Central memory CD8-positive, alpha-beta T cell (primary cell): ENCODE measurements at regions not wholly inside any gene's neighbourhood (a gene's known extent, or its start where the extent isn't known, plus 50 kb on each side); places are given as distances from the start of the nearest gene placed in this dataset.
A peak's percentile ranks its signal among the peaks of the same experiment; 100 is the strongest.

Experiments used
- ATAC-seq: fragments of 150-1000 bp; cut with Tn5 transposase; replicated peaks from 2 replicates; pipeline ENCODE4 v1.10.0; 2022; ENCODE audit warnings: mild to moderate bottlenecking, moderate FRiP score, moderate number of reproducible peaks; ENCODE audit not compliant: poor library complexity, severe bottlenecking; ENCODE audit errors: extremely low read depth
- DNase-seq, 2 donors: peaks; one replicate each; pipeline ENCODE4 v3.0.0; 2021; ENCODE audit warnings: low spot score in 2 of 2
- H3K27ac Mint-ChIP-seq: one replicate; pipeline ENCODE4 v1.8.0; 2022; ENCODE audit warnings: low read depth, mild to moderate bottlenecking, moderate library complexity, mixed read lengths
- H3K27me3 Mint-ChIP-seq: one replicate; pipeline ENCODE4 v1.8.0; 2022; ENCODE audit warnings: mixed read lengths
- H3K36me3 Mint-ChIP-seq: one replicate; pipeline ENCODE4 v1.8.0; 2022; ENCODE audit warnings: mild to moderate bottlenecking, moderate library complexity, mixed read lengths; ENCODE audit not compliant: insufficient read depth
- H3K4me1 Mint-ChIP-seq: one replicate; pipeline ENCODE4 v1.8.0; 2022; ENCODE audit warnings: mixed read lengths
- H3K4me3 Mint-ChIP-seq: one replicate; pipeline ENCODE4 v1.8.0; 2022; ENCODE audit warnings: mild to moderate bottlenecking, moderate library complexity, mixed read lengths
- H3K9me3 Mint-ChIP-seq: one replicate; pipeline ENCODE4 v1.8.0; 2022; ENCODE audit warnings: mixed read lengths

DNA sequence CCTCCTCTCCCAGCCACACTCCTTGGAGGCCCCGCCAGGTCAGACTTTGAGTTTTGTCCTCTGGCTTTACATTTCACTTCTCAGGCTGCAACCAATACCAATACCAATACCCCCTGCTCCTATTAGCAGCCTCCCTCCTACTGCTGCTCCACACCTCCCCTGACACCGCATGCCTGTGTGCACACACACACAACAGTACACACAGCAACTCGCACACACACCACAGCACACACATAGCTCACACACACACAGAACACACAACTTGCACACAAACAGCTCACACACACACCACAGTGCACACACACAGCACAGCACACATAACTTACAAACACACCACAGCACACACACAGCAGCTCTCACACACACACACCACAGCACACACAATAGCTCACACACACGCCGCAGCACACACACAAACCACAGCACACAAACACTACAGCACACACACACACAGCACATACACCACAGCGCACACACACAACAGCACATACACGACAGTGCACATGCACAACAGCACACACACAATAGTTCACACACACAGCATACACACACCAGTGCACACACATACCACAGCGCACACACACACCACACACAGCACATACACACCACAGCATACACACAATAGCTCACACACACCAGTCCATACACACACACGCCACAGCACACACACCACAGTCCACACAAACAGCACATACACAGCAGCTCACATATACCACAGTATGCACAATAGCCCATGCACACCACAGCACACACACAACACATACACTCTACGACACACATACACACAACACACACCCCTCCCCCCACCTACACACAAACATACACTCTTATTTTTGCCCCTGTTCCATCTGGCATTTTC is 204.7 kb downstream of the UACA start:
- DNase-seq, result no peak
- Mint-ChIP-seq H3K27ac (no peak overlapping the region), H3K9me3 (no peaks in the 10 kb centered on the region), H3K4me1 (peaks cover 10% of the 10 kb centered on the region), H3K36me3 (no peaks in the 10 kb centered on the region), H3K27me3 (no peaks in the 10 kb centered on the region), H3K4me3 (no peak overlapping the region)
- ATAC-seq, result no peak

- Mint-ChIP-seq H3K4me1 (peaks cover 10% of the 10 kb centered on the region), H3K4me3 (no peak overlapping the region)
- no peak for ATAC-seq
Observed at GRCh38 chr15:70557521-70558258, 205.7 kb downstream of the UACA start.

DNA sequence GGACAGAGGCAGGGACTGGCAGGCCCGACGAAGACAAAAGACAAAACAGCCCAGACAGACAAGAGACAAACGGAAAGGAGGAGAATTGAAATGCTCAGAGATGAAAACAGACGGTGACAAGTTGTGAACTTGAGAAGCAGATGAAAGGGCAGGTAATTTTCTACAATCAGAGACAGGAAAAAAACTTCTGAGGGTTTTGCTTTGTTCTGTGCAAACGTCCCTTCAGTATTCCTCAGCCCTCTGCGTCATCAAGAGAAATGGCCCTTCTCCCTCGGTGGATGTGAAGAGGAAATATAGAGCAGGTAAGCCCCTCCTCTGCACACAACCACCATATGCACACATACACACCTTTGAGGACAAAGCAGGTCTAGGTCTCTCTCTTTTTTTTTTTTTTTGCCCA is 206.6 kb downstream of the UACA start:
- ATAC-seq, result no peak

More at GRCh38 chr15:70557521-70558258, 205.7 kb downstream of the UACA start:
- no peaks in the 10 kb centered on the region for H3K9me3 Mint-ChIP-seq
- no peaks in the 10 kb centered on the region for H3K27me3 Mint-ChIP-seq
- no peak overlapping the region for H3K27ac Mint-ChIP-seq
- no peaks in the 10 kb centered on the region for H3K36me3 Mint-ChIP-seq
- no peak for DNase-seq

DNA sequence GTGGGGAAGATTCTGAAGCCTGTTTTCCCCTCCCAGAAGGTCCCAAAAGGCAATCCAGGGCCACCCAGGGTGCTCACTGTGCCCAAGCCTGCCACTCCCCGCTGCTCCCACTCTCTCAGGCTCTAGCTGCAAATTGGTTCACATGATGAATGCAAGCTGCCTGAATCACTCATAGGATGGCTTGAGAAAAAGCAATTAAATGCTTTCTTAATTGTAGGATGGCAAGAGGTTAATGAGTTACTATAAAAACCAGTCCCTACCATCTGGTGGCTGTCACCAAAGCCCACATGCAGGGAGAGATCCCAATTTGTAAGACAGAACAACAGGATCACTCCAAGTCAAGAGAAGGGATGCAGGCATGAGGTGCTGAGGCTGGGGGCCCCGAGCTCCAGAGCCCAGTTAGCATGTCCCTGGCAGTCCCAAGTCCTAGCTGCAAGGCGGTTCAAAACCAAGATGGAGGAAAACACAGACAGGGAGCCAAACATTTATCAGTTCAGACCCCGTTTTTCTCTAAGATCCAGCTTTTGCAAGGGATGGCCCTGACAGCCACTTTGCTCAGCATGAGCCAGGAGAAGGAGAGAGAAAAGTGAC is 207.1 kb downstream of the UACA start:
- DNase-seq, result no peak
- no peaks in the 10 kb centered on the region for H3K36me3 Mint-ChIP-seq
- no peak for ATAC-seq
- H3K9me3 Mint-ChIP-seq, result no peaks in the 10 kb centered on the region
- no peaks in the 10 kb centered on the region for H3K27me3 Mint-ChIP-seq
- H3K4me3 Mint-ChIP-seq, result no peak overlapping the region
- no peak overlapping the region for H3K27ac Mint-ChIP-seq
- peaks cover under 1% of the 10 kb centered on the region for H3K4me1 Mint-ChIP-seq

More for the DNA sequence above, 206.6 kb downstream of the UACA start:
- Mint-ChIP-seq H3K27me3 (no peaks in the 10 kb centered on the region), H3K4me1 (peaks cover 6% of the 10 kb centered on the region), H3K9me3 (no peaks in the 10 kb centered on the region), H3K4me3 (no peak overlapping the region), H3K27ac (no peak overlapping the region), H3K36me3 (no peaks in the 10 kb centered on the region)
- DNase-seq, result no peak

- DNase-seq (no peak), ATAC-seq (no peak)
- Mint-ChIP-seq H3K27me3 (no peaks in the 10 kb centered on the region), H3K4me1 (no peaks in the 10 kb centered on the region), H3K36me3 (no peaks in the 10 kb centered on the region), H3K4me3 (no peak overlapping the region), H3K9me3 (no peaks in the 10 kb centered on the region), H3K27ac (no peak overlapping the region)
Observed at GRCh38 chr15:70555713-70556112, 207.6 kb downstream of the UACA start.

GRCh38 chr15:70547846-70548487 is 215.4 kb downstream of the UACA start:
- no peaks in the 10 kb centered on the region for H3K27me3 Mint-ChIP-seq
- ATAC-seq, result no peak
- no peaks in the 10 kb centered on the region for H3K9me3 Mint-ChIP-seq
- H3K4me3 Mint-ChIP-seq, result no peak overlapping the region
- DNase-seq, result no peak
- no peak overlapping the region for H3K27ac Mint-ChIP-seq
- H3K36me3 Mint-ChIP-seq, result no peaks in the 10 kb centered on the region
- peaks cover 7% of the 10 kb centered on the region for H3K4me1 Mint-ChIP-seq

DNA sequence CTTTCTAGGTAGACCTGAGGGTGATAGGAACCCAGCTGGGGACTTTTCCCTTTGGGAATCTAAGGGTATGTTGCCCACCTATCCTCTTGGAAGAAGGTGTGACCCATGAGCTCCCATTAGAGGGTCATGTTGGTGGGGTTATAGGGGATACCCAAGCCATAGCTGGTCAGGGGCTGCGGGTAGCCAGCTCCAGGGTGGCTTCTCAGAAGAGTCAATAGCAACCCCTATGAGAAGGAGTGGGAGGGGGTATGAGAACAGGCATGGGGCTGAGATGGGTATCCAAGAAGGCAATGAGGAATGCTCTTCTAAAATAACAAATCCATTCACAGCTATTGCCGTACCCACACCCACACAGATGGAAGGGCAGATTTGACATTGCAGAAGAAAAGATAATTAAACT is 217.8 kb downstream of the UACA start:
- Mint-ChIP-seq H3K27me3 (peaks cover 7% of the 10 kb centered on the region), H3K4me1 (peaks cover 7% of the 10 kb centered on the region)

DNA sequence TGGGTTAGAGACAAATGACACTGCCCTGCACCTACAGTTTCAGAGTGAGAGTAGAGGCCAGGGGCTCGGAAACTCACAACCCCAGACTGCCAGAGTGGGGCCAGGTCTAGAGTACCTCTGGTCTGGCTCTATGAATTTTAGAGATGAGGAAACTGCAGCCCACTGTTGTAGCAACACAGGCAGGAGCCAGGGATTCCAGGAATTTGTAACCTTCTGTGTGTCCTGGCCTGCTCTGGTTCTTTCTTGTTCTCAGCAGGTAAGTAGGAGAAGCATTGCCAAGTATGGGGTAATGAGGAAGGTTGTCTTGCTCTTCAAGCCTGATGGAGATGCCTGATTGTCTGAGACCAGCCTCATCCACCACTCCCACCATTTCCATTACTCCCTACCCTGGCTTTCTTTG is 221.8 kb downstream of the UACA start:
- ATAC-seq (no peak), DNase-seq (no peak)
- H3K4me1 Mint-ChIP-seq, result peaks cover 20% of the 10 kb centered on the region
- H3K9me3 Mint-ChIP-seq, result no peaks in the 10 kb centered on the region
- peaks cover 2% of the 10 kb centered on the region for H3K36me3 Mint-ChIP-seq
- peaks cover 11% of the 10 kb centered on the region for H3K27me3 Mint-ChIP-seq
- H3K27ac Mint-ChIP-seq, result no peak overlapping the region
- no peak overlapping the region for H3K4me3 Mint-ChIP-seq

More for the DNA sequence above, 217.8 kb downstream of the UACA start:
- no peak overlapping the region for H3K4me3 Mint-ChIP-seq
- H3K36me3 Mint-ChIP-seq, result no peaks in the 10 kb centered on the region
- DNase-seq (no peak), ATAC-seq (no peak)
- no peaks in the 10 kb centered on the region for H3K9me3 Mint-ChIP-seq
- no peak overlapping the region for H3K27ac Mint-ChIP-seq

DNA sequence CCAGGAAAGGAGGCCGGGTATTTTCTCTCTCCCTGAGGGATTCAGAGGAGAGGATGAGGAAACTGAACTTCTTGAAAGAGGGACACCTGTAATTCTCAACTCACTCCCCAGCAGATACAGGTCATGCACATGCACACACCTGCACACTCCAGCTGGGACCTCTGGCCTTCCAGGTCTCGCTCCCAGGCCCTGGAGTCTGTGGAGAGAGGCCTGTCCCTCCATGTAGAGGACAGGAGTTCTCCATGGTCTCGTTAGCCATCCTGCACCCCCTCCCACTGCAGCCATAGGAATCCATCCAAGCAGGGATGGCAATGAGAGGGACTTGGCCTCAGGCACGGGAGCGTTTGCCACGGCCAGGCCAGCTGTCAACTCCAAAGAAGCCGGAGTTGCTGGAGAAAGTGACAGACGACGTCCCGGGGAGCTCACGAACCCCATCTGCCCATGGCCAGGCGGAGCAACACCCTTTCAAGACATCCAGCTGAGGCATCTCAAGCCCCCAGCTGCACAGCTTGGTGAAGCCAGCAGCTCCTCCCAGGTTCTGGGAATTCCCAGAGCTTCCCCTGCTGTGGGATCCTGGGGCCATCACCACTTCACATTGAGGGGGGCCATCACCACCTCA is 223.3 kb downstream of the UACA start:
- H3K36me3 Mint-ChIP-seq, result peaks cover 2% of the 10 kb centered on the region
- peaks cover 30% of the 10 kb centered on the region for H3K4me1 Mint-ChIP-seq
- H3K4me3 Mint-ChIP-seq, result no peak overlapping the region
- peaks cover 11% of the 10 kb centered on the region for H3K27me3 Mint-ChIP-seq
- no peaks in the 10 kb centered on the region for H3K9me3 Mint-ChIP-seq
- no peak overlapping the region for H3K27ac Mint-ChIP-seq
- ATAC-seq (no peak), DNase-seq (no peak)

- peaks cover 11% of the 10 kb centered on the region for H3K27me3 Mint-ChIP-seq
- H3K9me3 Mint-ChIP-seq, result no peaks in the 10 kb centered on the region
- H3K4me3 Mint-ChIP-seq, result no peak overlapping the region
- DNase-seq, result no peak
- peaks cover 3% of the 10 kb centered on the region for H3K36me3 Mint-ChIP-seq
- ATAC-seq, result no peak
- H3K4me1 Mint-ChIP-seq, result peaks cover 36% of the 10 kb centered on the region
- no peak overlapping the region for H3K27ac Mint-ChIP-seq
Observed at GRCh38 chr15:70539409-70539808, 223.9 kb downstream of the UACA start.

DNA sequence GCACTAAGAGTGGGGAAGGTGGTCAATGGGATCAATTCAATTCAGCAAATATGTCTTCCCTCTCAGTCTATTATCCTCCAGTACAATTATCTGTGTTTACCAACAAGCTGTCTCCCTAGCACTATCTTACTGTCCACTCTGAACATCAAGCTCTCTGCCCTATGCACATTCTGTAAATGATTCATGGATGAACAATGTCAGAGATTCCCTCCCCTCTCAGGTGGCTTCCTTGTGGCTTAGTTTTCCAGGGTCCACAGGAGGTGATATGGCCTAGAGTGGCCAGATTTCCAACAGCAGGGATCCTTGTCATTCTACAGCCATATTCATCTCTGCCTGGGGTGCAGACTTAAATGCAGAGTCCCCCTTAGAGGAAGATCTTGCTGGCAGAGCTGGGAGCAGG is 225.1 kb downstream of the UACA start:
- peaks cover 48% of the 10 kb centered on the region for H3K4me1 Mint-ChIP-seq
- peaks cover 4% of the 10 kb centered on the region for H3K36me3 Mint-ChIP-seq
- DNase-seq (no peak), ATAC-seq (no peak)
- H3K9me3 Mint-ChIP-seq, result no peaks in the 10 kb centered on the region
- H3K27ac Mint-ChIP-seq, result no peak overlapping the region
- no peak overlapping the region for H3K4me3 Mint-ChIP-seq
- H3K27me3 Mint-ChIP-seq, result peaks cover 11% of the 10 kb centered on the region

DNA sequence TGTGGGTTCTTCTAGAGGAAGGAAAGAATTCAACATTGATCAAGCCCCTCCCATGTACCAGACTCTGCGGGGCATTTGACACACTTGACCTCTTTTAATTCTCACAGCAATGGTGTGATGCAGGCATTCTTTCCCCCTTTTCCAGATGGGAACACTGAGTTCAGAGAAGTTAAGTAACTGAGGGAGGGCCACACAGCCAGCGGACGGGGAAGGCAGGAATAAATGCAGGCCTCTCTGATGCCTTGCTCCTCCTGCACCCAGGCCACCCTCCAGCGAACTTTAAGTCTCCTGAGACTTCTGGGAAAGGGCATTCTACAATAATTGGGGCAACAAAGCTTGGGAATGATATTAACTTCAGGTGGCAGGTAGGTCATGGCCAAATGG is 227.4 kb downstream of the UACA start:
- H3K27me3 Mint-ChIP-seq, result peaks cover 8% of the 10 kb centered on the region
- no peaks in the 10 kb centered on the region for H3K9me3 Mint-ChIP-seq
- ATAC-seq, result no peak
- peak overlapping the region; percentile 81 for H3K27ac Mint-ChIP-seq
- peak overlapping the region; percentile 85 for H3K4me3 Mint-ChIP-seq
- no peak for DNase-seq
- peaks cover 4% of the 10 kb centered on the region for H3K36me3 Mint-ChIP-seq
- peaks cover 50% of the 10 kb centered on the region for H3K4me1 Mint-ChIP-seq
